ENCODE measurements at regions not wholly inside any gene's neighbourhood (a gene's known extent, or its start where the extent isn't known, plus 50 kb on each side); places are given as distances from the start of the nearest gene placed in this dataset.

DNA sequence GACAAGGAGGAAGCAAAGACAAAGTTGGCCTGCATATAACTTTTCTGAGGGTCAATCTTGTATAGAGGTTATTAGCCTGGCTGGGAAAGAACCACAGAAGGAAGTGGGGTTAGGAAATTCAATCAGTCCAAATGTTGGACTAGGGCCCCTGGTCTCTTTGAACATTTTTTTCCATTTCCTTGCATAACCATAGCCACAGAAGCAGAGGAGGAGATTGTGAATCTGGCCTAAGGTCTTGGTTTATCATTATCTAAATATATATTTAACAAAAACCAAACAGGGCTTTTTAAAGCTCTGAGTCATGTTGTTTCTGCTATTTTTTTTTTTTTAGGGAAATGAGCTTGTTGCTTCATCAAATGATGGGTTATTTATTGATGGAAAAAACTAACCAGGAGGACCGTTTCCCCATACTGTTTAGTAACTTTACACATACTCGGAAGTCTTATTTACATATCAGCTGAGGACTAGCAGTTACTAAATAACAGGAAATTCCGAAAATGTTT is 97.7 kb upstream of the ACSL4 start:
- H3K4me1 ChIP-seq: no peaks in the 10 kb centered on the region
- ATAC-seq: no peak
- TF ChIP-seq POLR2A (IDR thresholded peaks at IDR 0.05): no peak
- TF ChIP-seq, protein P1, sequence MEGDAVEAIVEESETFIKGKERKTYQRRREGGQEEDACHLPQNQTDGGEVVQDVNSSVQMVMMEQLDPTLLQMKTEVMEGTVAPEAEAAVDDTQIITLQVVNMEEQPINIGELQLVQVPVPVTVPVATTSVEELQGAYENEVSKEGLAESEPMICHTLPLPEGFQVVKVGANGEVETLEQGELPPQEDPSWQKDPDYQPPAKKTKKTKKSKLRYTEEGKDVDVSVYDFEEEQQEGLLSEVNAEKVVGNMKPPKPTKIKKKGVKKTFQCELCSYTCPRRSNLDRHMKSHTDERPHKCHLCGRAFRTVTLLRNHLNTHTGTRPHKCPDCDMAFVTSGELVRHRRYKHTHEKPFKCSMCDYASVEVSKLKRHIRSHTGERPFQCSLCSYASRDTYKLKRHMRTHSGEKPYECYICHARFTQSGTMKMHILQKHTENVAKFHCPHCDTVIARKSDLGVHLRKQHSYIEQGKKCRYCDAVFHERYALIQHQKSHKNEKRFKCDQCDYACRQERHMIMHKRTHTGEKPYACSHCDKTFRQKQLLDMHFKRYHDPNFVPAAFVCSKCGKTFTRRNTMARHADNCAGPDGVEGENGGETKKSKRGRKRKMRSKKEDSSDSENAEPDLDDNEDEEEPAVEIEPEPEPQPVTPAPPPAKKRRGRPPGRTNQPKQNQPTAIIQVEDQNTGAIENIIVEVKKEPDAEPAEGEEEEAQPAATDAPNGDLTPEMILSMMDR (IDR thresholded peaks at IDR 0.05 in 4 of 5, conservative IDR thresholded peaks at IDR 0.05 in 1 of 5): no peak
- in situ Hi-C loops (cut with MboI; ENCODE audit: low sequenced_read_pairs in 4 of 4) (no loop called here), intact Hi-C loops (cut with DNase I; ENCODE audit: low total_unique reads) (no loop called here)
- DNase-seq: no peak
- no peak overlapping the region for H3K4me3 ChIP-seq
- H3K27ac ChIP-seq: no peak overlapping the region
- no peaks in the 10 kb centered on the region for H3K36me3 ChIP-seq
- no peaks in the 10 kb centered on the region for H3K27me3 ChIP-seq
- H3K9me3 ChIP-seq: no peaks in the 10 kb centered on the region

DNA sequence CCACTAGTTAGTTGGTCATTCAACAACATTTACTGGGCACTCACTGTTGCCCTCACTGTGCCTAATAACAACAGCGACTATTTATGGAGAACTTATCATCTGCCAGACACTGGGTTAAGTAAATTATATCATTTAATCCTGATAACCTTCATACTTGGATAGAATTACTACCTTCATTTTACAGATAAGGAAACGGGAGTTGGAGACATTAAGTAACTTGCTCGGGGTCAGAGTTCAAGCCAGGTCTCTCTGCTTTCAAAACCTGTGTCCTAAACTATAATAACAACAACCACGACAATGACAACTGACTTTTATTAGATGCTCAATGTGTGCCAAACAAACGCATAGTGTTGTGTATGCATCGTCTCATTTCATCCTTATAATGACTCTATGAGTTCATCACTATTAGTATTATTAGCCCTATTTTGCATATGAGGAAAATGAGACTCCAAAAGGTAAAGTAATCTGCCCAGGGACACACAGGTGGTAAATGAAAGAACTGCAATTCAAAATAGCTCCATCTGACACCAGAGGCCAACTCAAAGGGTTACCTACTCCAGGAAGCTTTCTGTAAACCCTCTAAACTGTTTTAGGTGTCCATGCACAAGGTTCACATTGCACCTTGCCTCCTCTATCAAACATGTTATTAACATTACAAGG is 98.4 kb upstream of the ACSL4 start:
- ATAC-seq (no peak), DNase-seq (no peak)
- no peak for TF ChIP-seq POLR2A (IDR thresholded peaks at IDR 0.05)
- Histone ChIP-seq H3K4me3 (no peak overlapping the region), H3K27ac (no peak overlapping the region), H3K9me3 (no peaks in the 10 kb centered on the region), H3K27me3 (no peaks in the 10 kb centered on the region), H3K4me1 (no peaks in the 10 kb centered on the region), H3K36me3 (no peaks in the 10 kb centered on the region)
- intact Hi-C loops (cut with DNase I; ENCODE audit: low total_unique reads) (no loop called here), in situ Hi-C loops (cut with MboI; ENCODE audit: low sequenced_read_pairs in 4 of 4) (no loop called here)

DNA sequence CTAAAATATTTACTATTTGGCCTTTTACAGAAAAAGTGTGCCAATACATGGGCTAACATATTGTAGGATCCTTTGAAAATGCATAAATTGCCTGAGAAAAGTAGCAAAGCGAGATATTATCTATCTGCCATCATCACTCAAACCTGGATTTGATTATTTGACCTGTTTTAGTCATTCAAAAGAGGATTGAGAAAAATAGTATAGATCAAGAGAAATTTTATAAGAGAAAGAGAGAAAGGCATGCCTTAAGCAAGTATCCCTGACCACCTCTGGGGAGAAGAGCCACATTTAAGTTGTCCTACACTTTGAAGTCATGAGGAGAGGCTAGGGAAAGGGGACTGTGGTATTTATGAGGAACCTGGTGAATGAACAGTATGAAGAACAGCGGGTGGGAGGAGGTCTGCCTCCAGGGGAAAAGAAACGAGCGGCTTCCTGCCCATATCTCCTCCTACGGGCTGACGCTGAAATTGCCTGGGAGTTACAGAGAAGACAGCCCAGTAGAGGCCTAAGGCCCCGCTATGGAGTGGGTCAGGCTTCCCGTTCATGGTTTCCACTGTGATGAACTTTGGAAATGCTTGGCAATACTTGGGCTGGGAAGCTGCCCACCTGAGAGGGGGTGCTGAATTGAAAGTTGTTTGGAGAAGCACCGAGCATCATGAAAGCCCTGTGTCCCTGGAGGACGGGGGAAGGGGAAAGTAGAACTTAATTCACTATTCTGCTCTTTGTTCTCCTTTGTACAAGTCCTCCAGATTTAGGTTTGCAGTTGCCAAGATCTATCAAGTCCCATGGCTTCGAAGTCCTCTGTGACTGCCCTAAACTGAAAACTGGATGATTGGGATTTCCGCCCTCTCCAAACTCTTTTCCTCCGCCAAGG is 106.9 kb upstream of the ACSL4 start:
- no peaks in the 10 kb centered on the region for H3K9me3 ChIP-seq
- no peaks in the 10 kb centered on the region for H3K4me1 ChIP-seq
- no peaks in the 10 kb centered on the region for H3K36me3 ChIP-seq
- no peak overlapping the region for H3K4me3 ChIP-seq
- in situ Hi-C loops (cut with MboI; ENCODE audit: low sequenced_read_pairs in 4 of 4) (no loop called here), intact Hi-C loops (cut with DNase I; ENCODE audit: low total_unique reads) (loop anchor here (5.0 kb wide), 1 partner anchor 303 kb away; the partner anchor contains the start of gene NXT2)
- ATAC-seq (no peak), DNase-seq (peak in 1 of 2 donors; percentile 11)
- peak overlapping the region in 1 of 4 donors; percentile 27 for H3K27ac ChIP-seq
- peaks cover 0 to 5% (median 0%) of the 10 kb centered on the region in 3 donors for H3K27me3 ChIP-seq
- TF ChIP-seq POLR2A (IDR thresholded peaks at IDR 0.05): no peak
- TF ChIP-seq, protein P1 (IDR thresholded peaks at IDR 0.05 in 4 of 5, conservative IDR thresholded peaks at IDR 0.05 in 1 of 5): no peak

DNA sequence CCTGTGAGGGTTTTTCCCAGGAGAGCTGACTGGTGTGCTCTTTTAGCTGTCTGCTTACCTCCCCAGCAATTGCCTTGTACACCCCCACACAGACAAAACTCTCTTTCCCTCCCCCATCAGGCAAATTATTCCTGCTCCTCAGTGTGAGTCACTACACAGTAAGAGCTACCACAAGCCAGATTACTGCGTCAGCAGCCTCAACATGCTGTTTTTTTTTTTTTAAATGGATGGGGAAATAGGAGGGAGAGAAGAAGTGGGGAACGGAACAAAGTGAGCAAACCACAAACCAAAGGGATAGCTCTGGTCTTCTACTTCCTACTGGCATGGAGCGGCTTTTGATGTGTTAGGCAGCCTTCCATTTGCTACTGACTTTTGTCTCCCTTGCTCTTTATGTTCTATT is 107.5 kb upstream of the ACSL4 start:
- Histone ChIP-seq H3K9me3 (no peaks in the 10 kb centered on the region), H3K4me3 (no peak overlapping the region), H3K27ac (no peak overlapping the region), H3K4me1 (no peaks in the 10 kb centered on the region), H3K27me3 (peaks cover 0 to 5% (median 0%) of the 10 kb centered on the region in 3 donors), H3K36me3 (no peaks in the 10 kb centered on the region)
- ATAC-seq (peak; percentile 52 to 83), DNase-seq (peak in 1 of 2 donors; percentile 18)
- in situ Hi-C loops (cut with MboI; ENCODE audit: low sequenced_read_pairs in 4 of 4): no loop called here
- TF ChIP-seq POLR2A (IDR thresholded peaks at IDR 0.05): no peak
- TF ChIP-seq, protein P1 (IDR thresholded peaks at IDR 0.05 in 4 of 5, conservative IDR thresholded peaks at IDR 0.05 in 1 of 5): no peak
- intact Hi-C loops (cut with DNase I; ENCODE audit: low total_unique reads): loop anchor here (5.0 kb wide), 1 partner anchor 303 kb away; the partner anchor contains the start of gene NXT2

DNA sequence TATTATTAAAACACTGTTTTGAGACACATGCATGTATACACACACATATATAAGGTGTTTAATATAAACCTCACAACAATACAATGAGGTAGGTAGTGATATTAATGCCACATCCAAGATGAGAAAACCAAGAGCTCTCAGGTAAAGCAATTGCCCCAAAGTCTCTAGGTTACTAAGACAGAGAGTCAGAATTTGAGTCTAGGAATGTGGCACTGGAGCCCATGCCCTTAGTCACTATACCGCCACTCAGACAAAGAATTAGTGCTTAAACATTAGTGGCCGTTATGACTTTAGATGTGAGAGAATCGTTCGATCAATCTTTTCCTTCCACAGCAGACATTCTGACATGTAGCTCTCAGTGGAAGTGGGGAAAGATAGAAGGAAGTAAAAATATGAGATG is 108.2 kb upstream of the ACSL4 start:
- in situ Hi-C loops (cut with MboI; ENCODE audit: low sequenced_read_pairs in 4 of 4): no loop called here

More for the DNA sequence above, 108.2 kb upstream of the ACSL4 start:
- Histone ChIP-seq H3K36me3 (no peaks in the 10 kb centered on the region), H3K4me3 (no peak overlapping the region), H3K9me3 (no peaks in the 10 kb centered on the region), H3K27me3 (peaks cover 0 to 5% (median 0%) of the 10 kb centered on the region in 3 donors), H3K27ac (no peak overlapping the region), H3K4me1 (no peaks in the 10 kb centered on the region)
- ATAC-seq (no peak), DNase-seq (no peak)
- intact Hi-C loops (cut with DNase I; ENCODE audit: low total_unique reads): loop anchor here (5.0 kb wide), 1 partner anchor 304 kb away; the partner anchor contains the start of gene NXT2
- TF ChIP-seq POLR2A (IDR thresholded peaks at IDR 0.05): no peak
- TF ChIP-seq, protein P1 (IDR thresholded peaks at IDR 0.05 in 4 of 5, conservative IDR thresholded peaks at IDR 0.05 in 1 of 5): no peak
